OCI-LY7 (cell line): ENCODE measurements at regions not wholly inside any gene's neighbourhood (a gene's known extent, or its start where the extent isn't known, plus 50 kb on each side); places are given as distances from the start of the nearest gene placed in this dataset.
"Not testable (repeated sequence)": the region's sequence is repeated elsewhere in the genome, so short reads cannot be mapped to it uniquely, and the experiment has no call there.

Source experiments
- BruUV-seq: library from RNA; stranded (reverse); fragments of 400-500 nt; replicated peaks from 2 replicates; lab custom pipeline; 2021; lab: Mats Ljungman, UMichigan
- CTCF ChIA-PET: fragments of 300-600 bp; sonication (Branson Sonifier 250); formaldehyde crosslinking; loops from one replicate; lab custom pipeline; 2022; ENCODE audit warnings: antibody characterized with exemption; ENCODE audit not compliant: unreplicated experiment; lab: Charles Lee
- POLR2A ChIA-PET: fragments of 300-600 bp; sonication (Branson Sonifier 250); formaldehyde crosslinking; loops from one replicate; lab custom pipeline; 2022; ENCODE audit warnings: antibody characterized with exemption; lab: Charles Lee
- DNase-seq: peaks from one replicate; pipeline ENCODE4 v3.0.0-alpha.2; 2015; ENCODE audit warnings: low spot score
- H2AFZ ChIP-seq: fragments of 200-600 bp; sonication (generic), shearing (Covaris generic); 2 replicates; pipeline ENCODE4 v1.6.1; 2014; ENCODE audit warnings: mild to moderate bottlenecking, antibody characterized with exemption, low read length, moderate library complexity
- H3K27ac ChIP-seq: fragments of 200-600 bp; sonication (generic); 2 replicates; pipeline ENCODE4 v1.5.1; 2014; ENCODE audit warnings: mixed run types, low read depth, mild to moderate bottlenecking, moderate library complexity, low read length, inconsistent platforms; ENCODE audit not compliant: poor library complexity, severe bottlenecking
- H3K36me3 ChIP-seq: fragments of 200-600 bp; sonication (generic); 2 replicates; pipeline ENCODE4 v1.6.1; 2014; ENCODE audit warnings: mild to moderate bottlenecking, antibody characterized with exemption, low read length, moderate library complexity, mixed read lengths; ENCODE audit not compliant: insufficient read depth
- H3K4me1 ChIP-seq: fragments of 200-600 bp; sonication (generic); 2 replicates; pipeline ENCODE4 v1.5.1; 2014; ENCODE audit warnings: mild to moderate bottlenecking, low read length; ENCODE audit not compliant: insufficient read depth, poor library complexity, severe bottlenecking
- H3K4me2 ChIP-seq: fragments of 200-600 bp; sonication (generic); 2 replicates; pipeline ENCODE4 v1.6.1; 2014; ENCODE audit warnings: mild to moderate bottlenecking, low read length
- H3K4me3 ChIP-seq: fragments of 200-600 bp; sonication (generic); 2 replicates; pipeline ENCODE4 v1.5.1; 2014; ENCODE audit warnings: mild to moderate bottlenecking, low read depth, low read length; ENCODE audit not compliant: poor library complexity, severe bottlenecking
- H3K79me2 ChIP-seq: fragments of 200-600 bp; sonication (generic); 2 replicates; pipeline ENCODE4 v1.6.1; 2016; ENCODE audit warnings: low read depth, mild to moderate bottlenecking, low read length, moderate library complexity, mixed read lengths; ENCODE audit not compliant: insufficient read depth
- H3K9me2 ChIP-seq: fragments of 200-600 bp; sonication (generic); 2 replicates; pipeline ENCODE4 v1.6.1; 2016; ENCODE audit warnings: mild to moderate bottlenecking, low read length, mixed read lengths; ENCODE audit not compliant: insufficient read depth
- H3K9me3 ChIP-seq: fragments of 200-600 bp; sonication (generic); 2 replicates; pipeline ENCODE4 v1.6.1; 2014; ENCODE audit warnings: mild to moderate bottlenecking, mixed run types, low read length, mixed read lengths
- H4K20me1 ChIP-seq: fragments of 200-600 bp; sonication (generic); 2 replicates; pipeline ENCODE4 v1.6.1; 2014; ENCODE audit warnings: mild to moderate bottlenecking, antibody characterized with exemption, low read length, moderate library complexity, mixed read lengths; ENCODE audit not compliant: insufficient read depth
- CTCF ChIP-seq: fragments of 200-600 bp; sonication (generic); conservative IDR thresholded peaks from 2 replicates; pipeline ENCODE4 v1.5.1; 2014; ENCODE audit warnings: mild to moderate bottlenecking, antibody characterized with exemption, low read length, moderate library complexity, mixed read lengths
- EZH2phosphoT487 ChIP-seq: fragments of 200-600 bp; sonication (generic); IDR thresholded peaks from 2 replicates; pipeline ENCODE4 v1.6.1; 2018; ENCODE audit warnings: low read depth, borderline replicate concordance, mild to moderate bottlenecking, mixed run types, antibody characterized with exemption, low read length, moderate library complexity, mixed read lengths
- intact Hi-C: fragments of 100-400 bp; cut with micrococcal nuclease; formaldehyde crosslinking; loops from one replicate; pipeline ENCODE4 v1.10.0; 2022; ENCODE audit not compliant: unreplicated experiment

GRCh38 chr12:58326534-58326933 is 385.2 kb downstream of the ATP23 start:
- CTCF ChIA-PET: no interaction called here

GRCh38 chr12:58336581-58337242 is 395.3 kb downstream of the ATP23 start:
- H2AFZ ChIP-seq, H3K9me3 ChIP-seq, H3K27ac ChIP-seq, H3K9me2 ChIP-seq, H3K79me2 ChIP-seq, CTCF ChIA-PET, H3K36me3 ChIP-seq, DNase-seq, H3K4me1 ChIP-seq, H3K4me2 ChIP-seq, intact Hi-C loops, BruUV-seq, H3K4me3 ChIP-seq, H4K20me1 ChIP-seq: not testable (repeated sequence)
- POLR2A ChIA-PET: interaction anchor here (0.7 kb wide), 1 partner anchor 138 kb away, joined by 3 read pairs; no protein-coding TSS in a partner anchor

More at GRCh38 chr12:58326534-58326933, 385.2 kb downstream of the ATP23 start:
- BruUV-seq: no TSS peak
- no peak for DNase-seq
- intact Hi-C loops: no loop called here
- Histone ChIP-seq H3K36me3 (no peaks in the 10 kb centered on the region), H2AFZ (no peak overlapping the region), H3K27ac (no peak overlapping the region), H3K4me2 (no peak overlapping the region), H3K4me3 (no peak overlapping the region), H3K79me2 (no peaks in the 10 kb centered on the region), H3K9me3 (no peaks in the 10 kb centered on the region), H4K20me1 (no peaks in the 10 kb centered on the region), H3K9me2 (no peaks in the 10 kb centered on the region), H3K4me1 (no peaks in the 10 kb centered on the region)
- TF ChIP-seq CTCF: no peak
- TF ChIP-seq EZH2phosphoT487: no peak
- POLR2A ChIA-PET: interaction anchor here (0.7 kb wide), 1 partner anchor 14 kb away, joined by 3 read pairs; no protein-coding TSS in a partner anchor

- CTCF ChIA-PET, BruUV-seq, H3K4me2 ChIP-seq, H3K9me3 ChIP-seq, H2AFZ ChIP-seq, H3K4me1 ChIP-seq, H4K20me1 ChIP-seq, H3K9me2 ChIP-seq, H3K36me3 ChIP-seq, H3K4me3 ChIP-seq, intact Hi-C loops, H3K79me2 ChIP-seq, H3K27ac ChIP-seq, DNase-seq: not testable (repeated sequence)
- POLR2A ChIA-PET: interaction anchor here (0.8 kb wide), 1 partner anchor 10 kb away, joined by 4 read pairs; no protein-coding TSS in a partner anchor
Observed at GRCh38 chr12:58337539-58337938, 396.2 kb downstream of the ATP23 start.
